ENCODE measurements at regions not wholly inside any gene's neighbourhood (a gene's known extent, or its start where the extent isn't known, plus 50 kb on each side); places are given as distances from the start of the nearest gene placed in this dataset.

DNA sequence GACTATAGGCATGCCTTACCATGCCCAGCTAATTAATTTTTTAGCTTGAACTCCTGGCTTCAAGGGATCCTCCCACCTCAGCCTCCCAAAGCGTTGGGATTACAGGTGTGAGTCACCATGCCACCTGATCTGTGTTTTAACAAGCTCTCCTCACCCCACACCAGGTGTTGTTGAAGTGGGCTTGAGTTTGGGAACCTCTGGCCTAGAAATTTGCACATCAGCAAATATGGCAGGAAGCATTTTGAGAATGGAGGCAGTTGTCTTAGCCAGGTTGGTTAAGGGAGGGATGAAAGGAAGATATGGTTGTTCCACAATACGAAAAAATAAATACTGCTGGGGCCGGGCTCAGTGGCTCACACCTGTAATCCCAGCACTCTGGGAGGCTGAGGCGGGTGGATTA, 433.1 kb downstream of the TYW1 start:
- TF ChIP-seq, protein P1, sequence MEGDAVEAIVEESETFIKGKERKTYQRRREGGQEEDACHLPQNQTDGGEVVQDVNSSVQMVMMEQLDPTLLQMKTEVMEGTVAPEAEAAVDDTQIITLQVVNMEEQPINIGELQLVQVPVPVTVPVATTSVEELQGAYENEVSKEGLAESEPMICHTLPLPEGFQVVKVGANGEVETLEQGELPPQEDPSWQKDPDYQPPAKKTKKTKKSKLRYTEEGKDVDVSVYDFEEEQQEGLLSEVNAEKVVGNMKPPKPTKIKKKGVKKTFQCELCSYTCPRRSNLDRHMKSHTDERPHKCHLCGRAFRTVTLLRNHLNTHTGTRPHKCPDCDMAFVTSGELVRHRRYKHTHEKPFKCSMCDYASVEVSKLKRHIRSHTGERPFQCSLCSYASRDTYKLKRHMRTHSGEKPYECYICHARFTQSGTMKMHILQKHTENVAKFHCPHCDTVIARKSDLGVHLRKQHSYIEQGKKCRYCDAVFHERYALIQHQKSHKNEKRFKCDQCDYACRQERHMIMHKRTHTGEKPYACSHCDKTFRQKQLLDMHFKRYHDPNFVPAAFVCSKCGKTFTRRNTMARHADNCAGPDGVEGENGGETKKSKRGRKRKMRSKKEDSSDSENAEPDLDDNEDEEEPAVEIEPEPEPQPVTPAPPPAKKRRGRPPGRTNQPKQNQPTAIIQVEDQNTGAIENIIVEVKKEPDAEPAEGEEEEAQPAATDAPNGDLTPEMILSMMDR (conservative IDR thresholded peaks at IDR 0.05; ENCODE audit: low read depth in 2 of 2), result no peak
- TF ChIP-seq JUNB (IDR thresholded peaks at IDR 0.05; ENCODE audit: unreplicated experiment), result no peak
- TF ChIP-seq EZH2 (IDR thresholded peaks at IDR 0.05; ENCODE audit: low read depth, unreplicated experiment), result no peak
